B cell (primary cell): ENCODE measurements at regions not wholly inside any gene's neighbourhood (a gene's known extent, or its start where the extent isn't known, plus 50 kb on each side); places are given as distances from the start of the nearest gene placed in this dataset.

Experiments
- ATAC-seq: fragments of 200-7000 bp; cut with Tn5 transposase; one replicate; pipeline ENCODE4 v1.10.0; 2021; ENCODE audit warnings: low read depth, mild to moderate bottlenecking, moderate number of reproducible peaks, moderate library complexity
- CTCF ChIA-PET: fragments of 350-600 bp; sonication (Branson Sonifier 250); formaldehyde crosslinking; loops from one replicate; lab custom pipeline; 2021; ENCODE audit warnings: antibody characterized with exemption, inconsistent platforms; lab: Charles Lee
- POLR2A ChIA-PET: fragments of 350-600 bp; sonication (Branson Sonifier 250); formaldehyde crosslinking; loops from one replicate; lab custom pipeline; 2021; ENCODE audit warnings: antibody characterized with exemption; lab: Charles Lee
- DNase-seq: peaks from one replicate; pipeline ENCODE4 v3.0.0; 2013
- H2AFZ ChIP-seq: 2 replicates; pipeline ENCODE4 v1.6.1; 2012; ENCODE audit warnings: mild to moderate bottlenecking, low read depth, low read length; ENCODE audit not compliant: insufficient read depth, poor library complexity, severe bottlenecking
- H3K27ac ChIP-seq, 2 donors: 1 replicate in 1 of 2; 2 replicates in 1 of 2; pipeline ENCODE4 v1.5.1; 2012 to 2013; ENCODE audit warnings: low read length in 2 of 2, mild to moderate bottlenecking in 2 of 2, moderate library complexity in 1 of 2
- H3K27me3 ChIP-seq, 4 experiments: fragments of 200-600 bp in 1 of 4; sonication (generic) in 1 of 4; replicated peaks in 1 of 4; 1 replicate in 2 of 4; 2 replicates in 2 of 4; pipeline versions ENCODE4 v1.6.1 to v1.7.0; 2013 to 2016; ENCODE audit warnings: low read length in 3 of 4, mild to moderate bottlenecking in 2 of 4, mixed read lengths in 1 of 4, moderate library complexity in 1 of 4; ENCODE audit not compliant: insufficient read depth in 4 of 4, control insufficient read depth in 3 of 4; ENCODE audit errors: control extremely low read depth in 1 of 4
- H3K36me3 ChIP-seq, 2 experiments: replicated peaks in 1 of 2; 1 replicate in 1 of 2; 2 replicates in 1 of 2; pipeline versions ENCODE4 v1.6.1 to v1.7.1; 2013; ENCODE audit warnings: low read length in 1 of 2; ENCODE audit not compliant: insufficient read depth in 2 of 2, control insufficient read depth in 1 of 2; ENCODE audit errors: control extremely low read depth in 1 of 2, extremely low read depth in 1 of 2
- H3K4me1 ChIP-seq, 2 donors: fragments of 200-600 bp in 1 of 2; sonication (generic) in 1 of 2; 1 replicate in 1 of 2; 2 replicates in 1 of 2; pipeline versions ENCODE4 v1.5.1 to v1.6.1; 2013 to 2017; ENCODE audit warnings: low read length in 2 of 2; ENCODE audit not compliant: control insufficient read depth in 2 of 2, insufficient read depth in 2 of 2
- H3K4me2 ChIP-seq: replicated peaks from 2 replicates; pipeline ENCODE3; 2012; ENCODE audit warnings: mild to moderate bottlenecking, low read depth, low read length; ENCODE audit not compliant: poor library complexity, severe bottlenecking
- H3K4me3 ChIP-seq, 5 experiments: fragments of 200-600 bp in 1 of 5; sonication (generic) in 1 of 5; 1 replicate in 3 of 5; 2 replicates in 2 of 5; pipeline versions ENCODE4 v1.5.1 to v1.7.0; 2011 to 2016; ENCODE audit warnings: low read length in 4 of 5, mild to moderate bottlenecking in 4 of 5, low read depth in 2 of 5, control low read depth in 1 of 5, moderate library complexity in 1 of 5; ENCODE audit not compliant: insufficient read depth in 1 of 5; ENCODE audit errors: control extremely low read depth in 1 of 5, extremely low read depth in 1 of 5
- H3K79me2 ChIP-seq: fragments of 200-600 bp; sonication (generic); one replicate; pipeline ENCODE4 v1.6.0; 2016; ENCODE audit warnings: low read length; ENCODE audit not compliant: control insufficient read depth, insufficient read depth
- H3K9ac ChIP-seq: fragments of 200-600 bp; sonication (generic); 2 replicates; pipeline ENCODE4 v1.6.1; 2017; ENCODE audit warnings: mild to moderate bottlenecking, low read length, moderate library complexity
- H3K9me3 ChIP-seq, 3 donors: one replicate each; pipeline versions ENCODE4 v1.6.1 to v1.7.1; 2013; ENCODE audit warnings: low read length in 2 of 3; ENCODE audit not compliant: control insufficient read depth in 2 of 3, insufficient read depth in 1 of 3; ENCODE audit errors: control extremely low read depth in 1 of 3
- H4K20me1 ChIP-seq: 2 replicates; pipeline ENCODE4 v1.6.0; 2012; ENCODE audit warnings: mild to moderate bottlenecking, low read length; ENCODE audit not compliant: insufficient read depth, control insufficient read depth, poor library complexity, severe bottlenecking
- H3K27ac Mint-ChIP-seq: one replicate; pipeline ENCODE4 v1.8.0; 2021; ENCODE audit warnings: mixed read lengths
- H3K27me3 Mint-ChIP-seq: one replicate; pipeline ENCODE4 v1.8.0; 2021; ENCODE audit warnings: mixed read lengths
- H3K4me1 Mint-ChIP-seq: one replicate; pipeline ENCODE4 v1.8.0; 2021; ENCODE audit warnings: mixed read lengths
- H3K4me3 Mint-ChIP-seq: one replicate; pipeline ENCODE4 v1.8.0; 2021; ENCODE audit warnings: mixed read lengths
- H3K9me3 Mint-ChIP-seq: one replicate; pipeline ENCODE4 v1.8.0; 2022; ENCODE audit warnings: mixed read lengths; ENCODE audit not compliant: insufficient read depth
- CTCF ChIP-seq: fragments of 200-600 bp; IDR thresholded peaks from one replicate; pipeline ENCODE4 v1.8.0; 2022; ENCODE audit warnings: antibody characterized with exemption, mild to moderate bottlenecking
- EZH2 ChIP-seq: IDR thresholded peaks from 2 replicates; pipeline ENCODE4 v1.6.1; 2012; ENCODE audit warnings: borderline replicate concordance, low read depth, mild to moderate bottlenecking, moderate library complexity, low read length; ENCODE audit not compliant: insufficient read depth, poor library complexity, severe bottlenecking
- WGBS: methylation state at CpG from one replicate; pipeline ENCODE4 v1.1.5; 2013; ENCODE audit warnings: missing lambda C conversion rate; ENCODE audit not compliant: insufficient coverage; 5-methylcytosine and 5-hydroxymethylcytosine counted together
- intact Hi-C: fragments of 100-400 bp; cut with micrococcal nuclease; formaldehyde crosslinking; loops from one replicate; pipeline ENCODE4 v1.10.0; 2022

- H3K9ac ChIP-seq, result no peak overlapping the region
- Mint-ChIP-seq H3K4me3 (no peak overlapping the region), H3K27ac (no peak overlapping the region), H3K4me1 (no peaks in the 10 kb centered on the region), H3K9me3 (no peaks in the 10 kb centered on the region), H3K27me3 (no peaks in the 10 kb centered on the region)
- intact Hi-C loops, result no loop called here
- ATAC-seq (no peak), DNase-seq (no peak)
- POLR2A ChIA-PET, result no interaction called here
- no peaks in the 10 kb centered on the region for H3K79me2 ChIP-seq
- H3K4me3 ChIP-seq, result no peak overlapping the region
- TF ChIP-seq CTCF (no peak), EZH2 (no peak)
- no peaks in the 10 kb centered on the region for H3K27me3 ChIP-seq
- H3K4me1 ChIP-seq, result no peaks in the 10 kb centered on the region
- CTCF ChIA-PET, result no interaction called here
- H3K36me3 ChIP-seq, result no peaks in the 10 kb centered on the region
- H3K9me3 ChIP-seq, result no peaks in the 10 kb centered on the region
- no peak overlapping the region for H3K4me2 ChIP-seq
- no peak overlapping the region for H2AFZ ChIP-seq
- no peaks in the 10 kb centered on the region for H4K20me1 ChIP-seq
- no peak overlapping the region for H3K27ac ChIP-seq
Observed at GRCh38 chr15:61517335-61517734, 288.2 kb upstream of the RORA start.

GRCh38 chr15:61511756-61512155 is 282.7 kb upstream of the RORA start:
- no peaks in the 10 kb centered on the region for H3K4me1 ChIP-seq
- no peak overlapping the region for H3K27ac ChIP-seq
- H3K79me2 ChIP-seq, result no peaks in the 10 kb centered on the region
- ATAC-seq (no peak), DNase-seq (no peak)
- intact Hi-C loops, result no loop called here
- H2AFZ ChIP-seq, result no peak overlapping the region
- H3K9me3 Mint-ChIP-seq, result no peaks in the 10 kb centered on the region
- H3K4me1 Mint-ChIP-seq, result no peaks in the 10 kb centered on the region
- no peaks in the 10 kb centered on the region for H4K20me1 ChIP-seq
- CTCF ChIA-PET, result no interaction called here
- H3K36me3 ChIP-seq, result no peaks in the 10 kb centered on the region
- no peak overlapping the region for H3K9ac ChIP-seq
- TF ChIP-seq EZH2 (no peak), CTCF (no peak)
- no peaks in the 10 kb centered on the region for H3K27me3 ChIP-seq
- H3K27ac Mint-ChIP-seq, result no peak overlapping the region
- no peak overlapping the region for H3K4me3 ChIP-seq
- peaks cover 22% of the 10 kb centered on the region for H3K27me3 Mint-ChIP-seq
- H3K4me2 ChIP-seq, result no peak overlapping the region
- WGBS, result no CpG with 5 or more reads among the region's 1 CpG
- H3K9me3 ChIP-seq, result no peaks in the 10 kb centered on the region
- POLR2A ChIA-PET, result no interaction called here
- H3K4me3 Mint-ChIP-seq, result no peak overlapping the region
